K562 (cell line): ENCODE measurements at regions not wholly inside any gene's neighbourhood (a gene's known extent, or its start where the extent isn't known, plus 50 kb on each side); places are given as distances from the start of the nearest gene placed in this dataset.

Experiments
- ARNT ChIP-seq, 2 experiments: fragments of 450-650 bp; IDR thresholded peaks; 2 replicates each; pipeline ENCODE4 v1.6.1; 2016; ENCODE audit warnings: mild to moderate bottlenecking in 1 of 2
- CBFB ChIP-seq: sonication (generic); formaldehyde crosslinking; IDR thresholded peaks from 2 replicates; pipeline ENCODE4 v1.4.0; 2020; ENCODE audit warnings: mild to moderate bottlenecking, missing genetic modification reagents
- FOXP1 ChIP-seq: sonication (generic); formaldehyde crosslinking; IDR thresholded peaks from 2 replicates; pipeline ENCODE4 v1.8.0; 2022; ENCODE audit warnings: mild to moderate bottlenecking, missing genetic modification reagents
- GABPB1 ChIP-seq: sonication (generic); formaldehyde crosslinking; IDR thresholded peaks from 2 replicates; pipeline ENCODE4 v1.8.0; 2022; ENCODE audit warnings: mild to moderate bottlenecking, missing genetic modification reagents
- POLR2A ChIP-seq: fragments of 450-650 bp; conservative IDR thresholded peaks from 2 replicates; pipeline ENCODE4 v1.6.1; 2016
- ZBTB8A ChIP-seq: fragments of 450-650 bp; IDR thresholded peaks from 2 replicates; pipeline ENCODE4 v1.6.1; 2018; ENCODE audit warnings: mild to moderate bottlenecking, moderate library complexity; ENCODE audit not compliant: partially characterized antibody
- ZNF175 ChIP-seq: fragments of 200-800 bp; sonication (Bioruptor generic); IDR thresholded peaks from 2 replicates; pipeline ENCODE4 v1.6.1; 2016; ENCODE audit warnings: low read depth, mild to moderate bottlenecking, missing genetic modification characterization, missing compliant biosample characterization
- TF ChIP-seq, protein P1 (sequence below): sonication (generic); formaldehyde crosslinking; IDR thresholded peaks from 2 replicates; pipeline ENCODE4 v1.5.0; 2020; ENCODE audit warnings: missing genetic modification reagents
- TF ChIP-seq, protein P2 (sequence below), 3 experiments: IDR thresholded peaks in 2 of 3; conservative IDR thresholded peaks in 1 of 3; 2 replicates each; pipeline ENCODE4 v1.5.1; 2011 to 2012; ENCODE audit warnings: low read length in 3 of 3, mild to moderate bottlenecking in 3 of 3, control low read depth in 2 of 3, improper control_type of control experiment in 1 of 3, inconsistent platforms in 1 of 3, low read depth in 1 of 3, mixed read lengths in 1 of 3, moderate library complexity in 1 of 3; ENCODE audit not compliant: insufficient read depth in 2 of 3

DNA sequence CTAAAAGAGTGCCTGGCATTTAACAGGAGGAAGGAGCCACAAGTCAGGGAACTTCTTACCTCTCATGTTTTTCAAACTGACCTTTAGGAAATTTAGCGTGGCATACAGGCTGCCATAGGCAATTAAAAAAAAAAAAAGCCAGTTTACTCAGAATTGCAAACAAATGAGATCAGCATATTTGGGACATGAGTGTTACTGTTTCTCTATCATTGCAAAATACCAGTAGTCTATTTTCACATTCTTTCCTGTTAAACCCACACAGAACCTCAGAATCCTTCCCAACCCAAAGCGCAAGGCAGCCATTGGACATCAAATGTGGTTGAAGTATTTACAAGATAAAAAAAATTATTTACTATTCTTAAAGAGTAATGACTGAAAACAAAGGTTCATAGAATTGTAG lies 366.4 kb upstream of the DYNLRB2 start:
- TF ChIP-seq ZBTB8A, result no peak
- no peak for TF ChIP-seq ARNT (IDR thresholded peaks at IDR 0.05)
- no peak for TF ChIP-seq ZNF175 (CRISPR knock-in tag)
- TF ChIP-seq, protein P1, sequence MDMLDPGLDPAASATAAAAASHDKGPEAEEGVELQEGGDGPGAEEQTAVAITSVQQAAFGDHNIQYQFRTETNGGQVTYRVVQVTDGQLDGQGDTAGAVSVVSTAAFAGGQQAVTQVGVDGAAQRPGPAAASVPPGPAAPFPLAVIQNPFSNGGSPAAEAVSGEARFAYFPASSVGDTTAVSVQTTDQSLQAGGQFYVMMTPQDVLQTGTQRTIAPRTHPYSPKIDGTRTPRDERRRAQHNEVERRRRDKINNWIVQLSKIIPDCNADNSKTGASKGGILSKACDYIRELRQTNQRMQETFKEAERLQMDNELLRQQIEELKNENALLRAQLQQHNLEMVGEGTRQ (CRISPR knock-in tag), result no peak
- TF ChIP-seq POLR2A, result no peak
- TF ChIP-seq CBFB (CRISPR knock-in tag), result no peak
- no peak for TF ChIP-seq FOXP1 (CRISPR knock-in tag)
- no peak for TF ChIP-seq GABPB1 (CRISPR knock-in tag)
- TF ChIP-seq, protein P2, sequence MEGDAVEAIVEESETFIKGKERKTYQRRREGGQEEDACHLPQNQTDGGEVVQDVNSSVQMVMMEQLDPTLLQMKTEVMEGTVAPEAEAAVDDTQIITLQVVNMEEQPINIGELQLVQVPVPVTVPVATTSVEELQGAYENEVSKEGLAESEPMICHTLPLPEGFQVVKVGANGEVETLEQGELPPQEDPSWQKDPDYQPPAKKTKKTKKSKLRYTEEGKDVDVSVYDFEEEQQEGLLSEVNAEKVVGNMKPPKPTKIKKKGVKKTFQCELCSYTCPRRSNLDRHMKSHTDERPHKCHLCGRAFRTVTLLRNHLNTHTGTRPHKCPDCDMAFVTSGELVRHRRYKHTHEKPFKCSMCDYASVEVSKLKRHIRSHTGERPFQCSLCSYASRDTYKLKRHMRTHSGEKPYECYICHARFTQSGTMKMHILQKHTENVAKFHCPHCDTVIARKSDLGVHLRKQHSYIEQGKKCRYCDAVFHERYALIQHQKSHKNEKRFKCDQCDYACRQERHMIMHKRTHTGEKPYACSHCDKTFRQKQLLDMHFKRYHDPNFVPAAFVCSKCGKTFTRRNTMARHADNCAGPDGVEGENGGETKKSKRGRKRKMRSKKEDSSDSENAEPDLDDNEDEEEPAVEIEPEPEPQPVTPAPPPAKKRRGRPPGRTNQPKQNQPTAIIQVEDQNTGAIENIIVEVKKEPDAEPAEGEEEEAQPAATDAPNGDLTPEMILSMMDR (IDR thresholded peaks at IDR 0.05 in 2 of 3, conservative IDR thresholded peaks at IDR 0.05 in 1 of 3; ENCODE audit: insufficient read depth in 2 of 3, low read depth in 1 of 3, low read length in 3 of 3), result no peak
